H9 (cell line): ENCODE measurements at regions not wholly inside any gene's neighbourhood (a gene's known extent, or its start where the extent isn't known, plus 50 kb on each side); places are given as distances from the start of the nearest gene placed in this dataset.

Experiments used
- DNase-seq: peaks from one replicate; pipeline ENCODE4 v3.0.0-alpha.2; 2017
- H2AFZ ChIP-seq: one replicate; pipeline ENCODE4 v1.6.1; 2013; ENCODE audit warnings: mild to moderate bottlenecking, low read length, control low read depth, moderate library complexity
- H2AK5ac ChIP-seq: 2 replicates; pipeline ENCODE4 v1.6.1; 2013; ENCODE audit warnings: low read length, control low read depth, mixed read lengths; ENCODE audit not compliant: insufficient read length
- H2BK120ac ChIP-seq: one replicate; pipeline ENCODE4 v1.6.1; 2013; ENCODE audit warnings: low read depth, mild to moderate bottlenecking, low read length, control low read depth, inconsistent platforms; ENCODE audit not compliant: poor library complexity, severe bottlenecking
- H2BK12ac ChIP-seq: 2 replicates; pipeline ENCODE4 v1.6.1; 2013; ENCODE audit warnings: low read length, control low read depth, mixed read lengths, low read depth; ENCODE audit not compliant: insufficient read length
- H2BK15ac ChIP-seq: 2 replicates; pipeline ENCODE4 v1.6.1; 2013; ENCODE audit warnings: low read depth, low read length, control low read depth
- H2BK20ac ChIP-seq: one replicate; pipeline ENCODE4 v1.6.1; 2013; ENCODE audit warnings: low read depth, mild to moderate bottlenecking, low read length, control low read depth, inconsistent platforms; ENCODE audit not compliant: poor library complexity, severe bottlenecking
- H2BK5ac ChIP-seq: 2 replicates; pipeline ENCODE4 v1.6.1; 2013; ENCODE audit warnings: low read length, control low read depth, mixed read lengths; ENCODE audit not compliant: insufficient read length
- H3K14ac ChIP-seq: 2 replicates; pipeline ENCODE4 v1.6.1; 2013; ENCODE audit warnings: low read length, control low read depth; ENCODE audit not compliant: insufficient read depth
- H3K18ac ChIP-seq: 2 replicates; pipeline ENCODE4 v1.6.1; 2013; ENCODE audit warnings: low read depth, mild to moderate bottlenecking, mixed read lengths, low read length, control low read depth; ENCODE audit not compliant: insufficient read length
- H3K23ac ChIP-seq: 2 replicates; pipeline ENCODE4 v1.6.1; 2013; ENCODE audit warnings: low read length, control low read depth, mixed read lengths, low read depth; ENCODE audit not compliant: insufficient read length
- H3K23me2 ChIP-seq: 2 replicates; pipeline ENCODE4 v1.6.1; 2013; ENCODE audit warnings: low read depth, mild to moderate bottlenecking, mixed read lengths, low read length, control low read depth; ENCODE audit not compliant: insufficient read length, poor library complexity, severe bottlenecking
- H3K27ac ChIP-seq: 2 replicates; pipeline ENCODE4 v1.5.1; 2013; ENCODE audit warnings: low read length, control low read depth, mixed read lengths, low read depth; ENCODE audit not compliant: insufficient read length
- H3K27me3 ChIP-seq: 2 replicates; pipeline ENCODE4 v1.6.1; 2013; ENCODE audit warnings: low read length, control low read depth, inconsistent platforms; ENCODE audit not compliant: insufficient read depth
- H3K4ac ChIP-seq: 2 replicates; pipeline ENCODE4 v1.6.1; 2013; ENCODE audit warnings: low read depth, mild to moderate bottlenecking, control low read depth, inconsistent platforms, low read length, moderate library complexity
- H3K4me1 ChIP-seq: 2 replicates; pipeline ENCODE4 v1.6.1; 2013; ENCODE audit warnings: low read length, control low read depth, inconsistent platforms; ENCODE audit not compliant: insufficient read depth
- H3K4me2 ChIP-seq: 2 replicates; pipeline ENCODE4 v1.6.1; 2013; ENCODE audit warnings: low read length, control low read depth, mixed read lengths; ENCODE audit not compliant: insufficient read length, insufficient read depth
- H3K56ac ChIP-seq: 2 replicates; pipeline ENCODE4 v1.6.1; 2013; ENCODE audit warnings: low read depth, mild to moderate bottlenecking, mixed read lengths, low read length, control low read depth; ENCODE audit not compliant: insufficient read length
- H3K79me1 ChIP-seq: 2 replicates; pipeline ENCODE4 v1.6.1; 2013; ENCODE audit warnings: low read depth, mild to moderate bottlenecking, moderate library complexity, low read length, control low read depth, inconsistent platforms; ENCODE audit not compliant: insufficient read depth, poor library complexity, severe bottlenecking
- H3K79me2 ChIP-seq: 2 replicates; pipeline ENCODE4 v1.6.1; 2013; ENCODE audit warnings: low read length, control low read depth, inconsistent platforms; ENCODE audit not compliant: insufficient read depth
- H3K9ac ChIP-seq: 2 replicates; pipeline ENCODE4 v1.6.1; 2013; ENCODE audit warnings: low read length, control low read depth, mixed read lengths; ENCODE audit not compliant: insufficient read length; ENCODE audit errors: extremely low read depth
- H3K9me3 ChIP-seq: one replicate; pipeline ENCODE4 v1.6.1; 2013; ENCODE audit warnings: low read depth, low read length, inconsistent platforms; ENCODE audit not compliant: control insufficient read depth
- H3T11ph ChIP-seq: one replicate; pipeline ENCODE4 v1.6.1; 2013; ENCODE audit warnings: mild to moderate bottlenecking, low read length, control low read depth, inconsistent platforms
- H4K20me1 ChIP-seq: one replicate; pipeline ENCODE4 v1.6.1; 2013; ENCODE audit not compliant: control insufficient read depth, insufficient read length, insufficient read depth
- H4K5ac ChIP-seq: 2 replicates; pipeline ENCODE4 v1.6.1; 2013; ENCODE audit warnings: low read depth, mild to moderate bottlenecking, mixed read lengths, low read length, control low read depth; ENCODE audit not compliant: insufficient read length
- H4K8ac ChIP-seq: replicated peaks from 2 replicates; pipeline ENCODE4 v1.6.1; 2013; ENCODE audit warnings: low read length, control low read depth, mixed read lengths, low read depth; ENCODE audit not compliant: insufficient read length
- H4K91ac ChIP-seq: 2 replicates; pipeline ENCODE4 v1.6.1; 2013; ENCODE audit warnings: low read depth, mild to moderate bottlenecking, moderate library complexity, mixed read lengths, low read length, control low read depth; ENCODE audit not compliant: insufficient read length
- H3K27ac Mint-ChIP-seq, 3 experiments: 2 replicates in 2 of 3; 3 replicates in 1 of 3; pipeline ENCODE4 v1.8.0; 2020 to 2021; ENCODE audit warnings: mixed read lengths in 3 of 3, mild to moderate bottlenecking in 1 of 3, moderate library complexity in 1 of 3
- H3K27me3 Mint-ChIP-seq: 2 replicates; pipeline ENCODE4 v1.8.0; 2021; ENCODE audit warnings: low read depth, mild to moderate bottlenecking, moderate library complexity, mixed read lengths
- H3K36me3 Mint-ChIP-seq, 3 experiments: 2 replicates in 2 of 3; 3 replicates in 1 of 3; pipeline ENCODE4 v1.8.0; 2020 to 2021; ENCODE audit warnings: low read depth in 3 of 3, mixed read lengths in 3 of 3; ENCODE audit not compliant: insufficient read depth in 1 of 3
- H3K4me1 Mint-ChIP-seq, 2 experiments: 2 replicates each; pipeline ENCODE4 v1.8.0; 2020; ENCODE audit warnings: mixed read lengths in 2 of 2
- H3K4me3 Mint-ChIP-seq, 2 experiments: 2 replicates in 1 of 2; 3 replicates in 1 of 2; pipeline ENCODE4 v1.8.0; 2020 to 2021; ENCODE audit warnings: mild to moderate bottlenecking in 2 of 2, mixed read lengths in 2 of 2, moderate library complexity in 1 of 2
- H3K9me3 Mint-ChIP-seq, 2 experiments: 2 replicates in 1 of 2; 3 replicates in 1 of 2; pipeline ENCODE4 v1.8.0; 2020; ENCODE audit warnings: mild to moderate bottlenecking in 2 of 2, mixed read lengths in 2 of 2, moderate library complexity in 1 of 2
- CTCF ChIP-seq: fragments of 200-600 bp; sonication (generic); conservative IDR thresholded peaks from 3 replicates; pipeline ENCODE4 v1.8.0; 2021; ENCODE audit warnings: antibody characterized with exemption, mild to moderate bottlenecking
- WGBS: extraction: QIAGEN DNeasy Blood & Tissue Kit; methylation state at CpG from one replicate; pipeline ENCODE4 v1.1.7; 2013; ENCODE audit warnings: missing lambda C conversion rate, low lambda C conversion rate, mixed read lengths; ENCODE audit not compliant: insufficient read length; ENCODE audit errors: extremely low coverage; 5-methylcytosine and 5-hydroxymethylcytosine counted together

- Mint-ChIP-seq H3K4me1 (peaks cover 14 to 18% of the 10 kb centered on the region in 2 experiments), H3K27me3 (peaks cover 4% of the 10 kb centered on the region), H3K9me3 (peaks cover 13 to 16% of the 10 kb centered on the region in 2 experiments), H3K27ac (no peak overlapping the region; a peak in 1 of 7 replicates), H3K4me3 (no peak overlapping the region), H3K36me3 (peaks cover 0 to 4% (median 0%) of the 10 kb centered on the region in 3 experiments; a peak in 1 of 7 replicates)
- Histone ChIP-seq H2BK15ac (no peak overlapping the region), H3K4me1 (peaks cover 4% of the 10 kb centered on the region), H4K91ac (no peak overlapping the region), H3K56ac (no peak overlapping the region), H2BK120ac (no peak overlapping the region), H2BK20ac (no peak overlapping the region), H3K23ac (no peak overlapping the region), H3K79me2 (no peaks in the 10 kb centered on the region), H2BK12ac (no peak overlapping the region), H3K9me3 (no peaks in the 10 kb centered on the region), H3K27ac (no peak overlapping the region), H2AK5ac (no peak overlapping the region), H3K18ac (no peak overlapping the region), H3K4ac (no peak overlapping the region), H3K27me3 (no peaks in the 10 kb centered on the region), H4K8ac (no peak overlapping the region), H2BK5ac (no peak overlapping the region), H3K79me1 (no peaks in the 10 kb centered on the region), H3K14ac (no peak overlapping the region), H4K20me1 (no peaks in the 10 kb centered on the region), H2AFZ (no peak overlapping the region), H4K5ac (no peak overlapping the region), H3K23me2 (no peaks in the 10 kb centered on the region), H3T11ph (no peak overlapping the region), H3K9ac (no peak overlapping the region), H3K4me2 (no peak overlapping the region)
- no peak for DNase-seq
- no CpG with 5 or more reads among the region's 15 CpGs for WGBS
- no peak for TF ChIP-seq CTCF
Measured at GRCh38 chr5:171724468-171725204, 61.0 kb upstream of the SMIM23 start.
